LNCAP (cell line): ENCODE measurements at regions not wholly inside any gene's neighbourhood (a gene's known extent, or its start where the extent isn't known, plus 50 kb on each side); places are given as distances from the start of the nearest gene placed in this dataset.

Source experiments
- TF ChIP-seq, protein P1 (sequence below): fragments of 450-650 bp; IDR thresholded peaks from 2 replicates; pipeline ENCODE4 v1.5.1; 2017; ENCODE audit warnings: mild to moderate bottlenecking

DNA sequence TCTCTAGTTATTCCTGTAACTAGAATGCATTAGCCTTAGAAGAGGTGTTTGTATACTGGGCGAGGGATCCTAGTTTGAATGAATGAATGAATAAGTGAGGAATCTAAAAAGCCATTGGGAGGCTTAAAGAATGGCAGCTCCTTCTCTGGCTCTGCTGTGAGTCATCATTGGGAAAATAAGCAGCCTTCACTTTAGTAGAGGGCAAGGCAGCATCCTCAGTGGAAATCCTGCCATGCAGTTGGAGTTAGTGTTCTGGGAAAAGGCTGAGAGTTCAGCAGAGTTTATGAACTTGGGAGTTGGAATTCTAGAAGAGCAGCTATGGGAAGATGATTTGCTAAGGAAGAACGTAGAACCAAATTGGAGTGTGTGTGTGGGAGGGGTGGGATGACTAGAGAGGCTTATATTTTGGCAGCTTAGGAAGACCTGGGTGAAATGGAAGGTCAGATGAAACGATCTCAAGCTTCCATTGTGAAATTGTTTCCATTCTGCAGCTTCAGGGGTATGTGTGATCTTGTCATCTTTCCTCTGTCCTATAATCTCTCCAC lies 120.8 kb downstream of the PTCSC3 start:
- TF ChIP-seq, protein P1, sequence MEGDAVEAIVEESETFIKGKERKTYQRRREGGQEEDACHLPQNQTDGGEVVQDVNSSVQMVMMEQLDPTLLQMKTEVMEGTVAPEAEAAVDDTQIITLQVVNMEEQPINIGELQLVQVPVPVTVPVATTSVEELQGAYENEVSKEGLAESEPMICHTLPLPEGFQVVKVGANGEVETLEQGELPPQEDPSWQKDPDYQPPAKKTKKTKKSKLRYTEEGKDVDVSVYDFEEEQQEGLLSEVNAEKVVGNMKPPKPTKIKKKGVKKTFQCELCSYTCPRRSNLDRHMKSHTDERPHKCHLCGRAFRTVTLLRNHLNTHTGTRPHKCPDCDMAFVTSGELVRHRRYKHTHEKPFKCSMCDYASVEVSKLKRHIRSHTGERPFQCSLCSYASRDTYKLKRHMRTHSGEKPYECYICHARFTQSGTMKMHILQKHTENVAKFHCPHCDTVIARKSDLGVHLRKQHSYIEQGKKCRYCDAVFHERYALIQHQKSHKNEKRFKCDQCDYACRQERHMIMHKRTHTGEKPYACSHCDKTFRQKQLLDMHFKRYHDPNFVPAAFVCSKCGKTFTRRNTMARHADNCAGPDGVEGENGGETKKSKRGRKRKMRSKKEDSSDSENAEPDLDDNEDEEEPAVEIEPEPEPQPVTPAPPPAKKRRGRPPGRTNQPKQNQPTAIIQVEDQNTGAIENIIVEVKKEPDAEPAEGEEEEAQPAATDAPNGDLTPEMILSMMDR = no peak

DNA sequence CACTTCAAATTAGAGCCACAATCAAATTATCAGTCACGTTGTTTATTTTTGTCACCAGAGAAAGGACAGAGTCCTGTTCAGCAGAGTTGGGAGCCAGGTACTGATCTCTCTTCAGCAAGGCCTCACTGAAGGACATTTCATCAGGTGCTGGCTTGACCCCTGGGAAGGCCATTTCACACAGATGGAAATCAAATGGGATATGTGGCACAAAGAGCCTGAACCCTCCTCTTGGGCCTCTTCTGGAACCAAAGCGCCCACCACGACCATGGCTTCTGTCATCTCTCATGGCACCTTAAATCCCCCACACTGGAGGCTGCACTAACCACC lies 121.5 kb downstream of the PTCSC3 start:
- TF ChIP-seq, protein P1 = no peak

DNA sequence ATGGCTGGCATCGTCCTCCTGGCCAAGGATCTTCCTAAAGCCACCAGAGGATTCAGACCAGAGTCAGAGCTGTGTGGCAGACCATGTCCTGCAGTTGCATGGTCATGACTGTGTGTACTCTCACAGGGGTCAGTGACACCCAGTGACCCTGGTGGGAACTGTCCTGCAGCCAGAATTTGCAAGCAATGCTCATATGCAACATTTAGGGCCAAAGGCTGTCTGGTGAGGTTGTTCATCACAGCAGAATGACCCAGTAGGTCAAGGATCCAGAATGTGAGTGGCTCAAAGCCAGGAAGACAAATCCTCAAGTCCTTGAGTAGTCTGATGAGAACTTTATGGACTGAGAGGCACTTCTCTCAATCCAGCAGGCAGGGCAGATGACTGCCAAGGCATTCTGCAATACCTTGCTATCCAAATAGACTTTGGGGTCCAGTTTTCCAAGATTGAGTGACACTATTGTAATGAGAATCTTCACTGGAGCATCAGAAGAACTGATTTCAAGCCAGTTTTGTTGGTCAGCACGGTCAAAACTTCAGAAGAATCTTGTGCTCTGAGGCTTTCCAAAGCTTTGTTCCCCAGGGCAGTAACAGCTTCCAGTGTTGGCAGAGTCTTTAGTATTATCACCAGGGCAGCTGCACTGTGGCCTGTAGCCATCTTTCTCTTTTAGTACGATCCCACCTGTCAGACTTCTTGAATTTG lies 122.0 kb downstream of the PTCSC3 start:
- TF ChIP-seq, protein P1 = no peak

DNA sequence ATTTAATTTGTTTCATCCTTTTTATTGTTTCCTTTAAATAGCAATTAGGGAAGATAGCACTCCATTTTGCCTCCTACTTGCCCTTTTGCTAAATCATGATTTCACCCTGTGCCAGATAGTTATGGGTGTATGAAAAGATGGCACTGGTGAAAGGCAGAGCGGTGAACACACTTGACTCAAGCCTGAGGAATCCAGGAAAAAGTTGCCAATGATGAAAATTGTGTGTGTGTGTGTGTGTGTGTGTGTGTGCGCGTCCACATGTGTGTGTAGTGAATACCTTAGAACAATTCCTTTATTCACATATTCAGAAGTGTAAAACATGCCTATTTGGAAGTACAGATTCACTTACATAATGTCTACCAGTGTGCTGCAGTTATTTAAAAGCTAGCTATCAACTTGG lies 123.8 kb downstream of the PTCSC3 start:
- TF ChIP-seq, protein P1 = no peak

DNA sequence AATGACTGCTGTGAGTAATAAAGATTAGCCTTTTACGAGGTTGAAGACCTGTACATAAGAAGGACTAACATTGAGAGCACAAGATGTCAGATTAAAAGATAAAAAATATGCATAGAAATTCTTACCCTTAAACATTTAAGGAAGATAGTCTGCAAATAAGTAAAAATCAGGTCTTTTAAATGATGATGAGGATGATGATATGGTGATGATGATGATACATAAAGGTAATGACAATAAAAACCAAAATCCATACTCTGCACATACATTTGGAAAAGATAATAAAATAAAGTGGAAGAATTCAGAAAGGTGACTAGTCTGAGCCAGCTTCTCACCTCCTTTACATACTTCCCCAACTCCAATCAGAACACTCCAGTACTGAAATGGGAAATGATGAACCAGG lies 124.5 kb downstream of the PTCSC3 start:
- TF ChIP-seq, protein P1 = no peak

DNA sequence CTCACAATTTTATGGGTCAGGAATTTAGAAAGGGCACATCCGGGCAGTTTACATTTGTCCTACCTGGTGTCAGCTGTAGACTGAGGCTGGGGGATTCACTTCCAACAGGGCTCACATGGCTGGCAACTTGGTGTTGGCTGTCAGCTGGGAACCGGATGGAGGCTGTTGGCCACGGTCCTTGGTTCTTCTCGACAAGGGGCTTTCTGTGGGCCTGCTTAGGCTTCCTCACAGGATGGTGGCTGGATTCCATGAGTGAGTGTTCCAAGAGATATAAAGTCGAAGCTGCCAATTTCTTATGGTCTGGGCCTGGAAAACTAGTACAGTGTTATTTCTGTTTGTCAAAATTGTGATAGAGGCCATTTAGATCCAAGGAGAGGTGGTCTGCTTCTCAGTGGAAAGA lies 127.9 kb downstream of the PTCSC3 start:
- TF ChIP-seq, protein P1 = no peak

DNA sequence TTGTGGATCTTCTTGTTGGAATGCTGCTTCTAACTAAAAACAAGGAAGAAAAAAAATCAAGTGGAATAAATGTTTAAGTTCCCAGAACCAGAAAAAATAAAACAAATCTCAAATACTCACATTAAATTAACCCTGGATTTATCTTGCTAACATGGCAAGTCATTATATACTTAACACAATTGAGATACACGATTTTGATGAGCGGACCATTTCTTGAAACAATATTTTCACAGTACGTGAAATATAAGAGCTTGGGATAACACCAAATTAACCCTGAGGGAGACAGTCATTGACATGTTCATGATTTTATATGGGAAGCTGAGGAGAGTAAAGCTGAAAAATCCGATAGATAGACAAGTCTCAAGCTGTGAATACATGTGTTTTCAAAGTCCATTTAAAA lies 128.6 kb downstream of the PTCSC3 start:
- TF ChIP-seq, protein P1 = no peak

DNA sequence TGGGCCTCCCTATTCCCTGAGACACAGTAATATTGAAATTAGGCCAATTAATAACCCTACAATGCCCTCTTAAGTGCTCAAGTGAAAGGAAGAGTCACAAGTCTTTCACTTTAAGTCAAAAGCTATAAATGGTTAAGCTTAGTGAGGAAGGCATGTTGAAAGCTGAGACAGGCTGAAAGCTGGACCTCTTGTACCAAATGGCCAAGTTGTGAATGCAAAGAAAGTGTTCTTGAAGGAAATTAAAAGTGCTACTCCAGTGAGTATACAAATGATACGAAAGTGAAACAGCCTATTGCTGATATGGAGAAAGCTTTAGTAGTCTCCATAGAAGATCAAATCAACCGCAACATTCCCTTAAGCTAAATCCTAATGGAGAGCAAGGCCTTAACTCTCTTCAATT lies 140.8 kb downstream of the PTCSC3 start:
- TF ChIP-seq, protein P1 = no peak
